ENCODE measurements at regions not wholly inside any gene's neighbourhood (a gene's known extent, or its start where the extent isn't known, plus 50 kb on each side); places are given as distances from the start of the nearest gene placed in this dataset.

- Histone ChIP-seq H3K27me3 (ENCODE audit: control insufficient read depth, low read length) (peaks cover 3% of the 10 kb centered on the region; the same call in 1 of the 2 replicates), H3K9me3 (ENCODE audit: control insufficient read depth, insufficient read depth, low read length) (no peaks in the 10 kb centered on the region)
Observed at GRCh38 chr16:49932946-49933345, 77.0 kb upstream of the ZNF423 start.

GRCh38 chr16:49936791-49937190 lies 80.9 kb upstream of the ZNF423 start:
- Histone ChIP-seq H3K36me3 (ENCODE audit: control insufficient read depth, low read length) (no peaks in the 10 kb centered on the region), H3K4me3 (ENCODE audit: low read length) (no peak overlapping the region), H3K79me2 (ENCODE audit: control insufficient read depth, low read length) (no peaks in the 10 kb centered on the region), H3K9me3 (ENCODE audit: control insufficient read depth, insufficient read depth, low read length) (no peaks in the 10 kb centered on the region), H3K27ac (ENCODE audit: low read depth, low read length) (no peak overlapping the region), H3F3A (ENCODE audit: control insufficient read depth, insufficient read depth) (no peaks in the 10 kb centered on the region), H3K4me2 (ENCODE audit: low read length) (no peak overlapping the region), H3K27me3 (ENCODE audit: control insufficient read depth, low read length) (peaks cover 3% of the 10 kb centered on the region; the same call in 1 of the 2 replicates), H3K9me2 (replicated peaks; ENCODE audit: control insufficient read depth, low read length) (no peaks in the 10 kb centered on the region), H4K20me1 (ENCODE audit: control insufficient read depth, insufficient read depth, low read depth, low read length) (no peaks in the 10 kb centered on the region), H3K4me1 (ENCODE audit: control insufficient read depth, low read length) (no peaks in the 10 kb centered on the region)
- no peak for TF ChIP-seq EZH2phosphoT487 (IDR thresholded peaks at IDR 0.05; ENCODE audit: borderline replicate concordance, low read length)
- no peak for TF ChIP-seq CTCF (IDR thresholded peaks at IDR 0.05; ENCODE audit: low read depth, low read length, poor library complexity, severe bottlenecking)

More at GRCh38 chr16:49932946-49933345, 77.0 kb upstream of the ZNF423 start:
- no peak overlapping the region for H3K4me3 ChIP-seq (ENCODE audit: low read length)
- TF ChIP-seq EZH2phosphoT487 (IDR thresholded peaks at IDR 0.05; ENCODE audit: borderline replicate concordance, low read length) = no peak
- no peak for TF ChIP-seq CTCF (IDR thresholded peaks at IDR 0.05; ENCODE audit: low read depth, low read length, poor library complexity, severe bottlenecking)
- H3F3A ChIP-seq (ENCODE audit: control insufficient read depth, insufficient read depth) = no peaks in the 10 kb centered on the region
- H3K4me1 ChIP-seq (ENCODE audit: control insufficient read depth, low read length) = no peaks in the 10 kb centered on the region
- H3K79me2 ChIP-seq (ENCODE audit: control insufficient read depth, low read length) = no peaks in the 10 kb centered on the region
- H3K36me3 ChIP-seq (ENCODE audit: control insufficient read depth, low read length) = no peaks in the 10 kb centered on the region
- no peak overlapping the region for H3K27ac ChIP-seq (ENCODE audit: low read depth, low read length)
- no peak overlapping the region for H3K4me2 ChIP-seq (ENCODE audit: low read length)
- H4K20me1 ChIP-seq (ENCODE audit: control insufficient read depth, insufficient read depth, low read depth, low read length) = no peaks in the 10 kb centered on the region
- H3K9me2 ChIP-seq (replicated peaks; ENCODE audit: control insufficient read depth, low read length) = no peaks in the 10 kb centered on the region

GRCh38 chr16:49937886-49938285 lies 82.0 kb upstream of the ZNF423 start:
- Histone ChIP-seq H3K9me2 (replicated peaks; ENCODE audit: control insufficient read depth, low read length) (no peaks in the 10 kb centered on the region), H3K4me2 (ENCODE audit: low read length) (no peak overlapping the region), H3K79me2 (ENCODE audit: control insufficient read depth, low read length) (no peaks in the 10 kb centered on the region), H3K27me3 (ENCODE audit: control insufficient read depth, low read length) (peaks cover 3% of the 10 kb centered on the region; the same call in 1 of the 2 replicates), H3K27ac (ENCODE audit: low read depth, low read length) (no peak overlapping the region), H3K4me1 (ENCODE audit: control insufficient read depth, low read length) (no peaks in the 10 kb centered on the region), H3K4me3 (ENCODE audit: low read length) (no peak overlapping the region), H3K9me3 (ENCODE audit: control insufficient read depth, insufficient read depth, low read length) (no peaks in the 10 kb centered on the region), H4K20me1 (ENCODE audit: control insufficient read depth, insufficient read depth, low read depth, low read length) (no peaks in the 10 kb centered on the region), H3K36me3 (ENCODE audit: control insufficient read depth, low read length) (no peaks in the 10 kb centered on the region), H3F3A (ENCODE audit: control insufficient read depth, insufficient read depth) (no peaks in the 10 kb centered on the region)
- TF ChIP-seq EZH2phosphoT487 (IDR thresholded peaks at IDR 0.05; ENCODE audit: borderline replicate concordance, low read length) = no peak
- TF ChIP-seq CTCF (IDR thresholded peaks at IDR 0.05; ENCODE audit: low read depth, low read length, poor library complexity, severe bottlenecking) = no peak
